HL-60 (cell line): ENCODE measurements at regions not wholly inside any gene's neighbourhood (a gene's known extent, or its start where the extent isn't known, plus 50 kb on each side); places are given as distances from the start of the nearest gene placed in this dataset.

Experiments
- DNase-seq, 2 experiments: peaks; one replicate each; pipeline ENCODE4 v3.0.0-alpha.2; 2010 to 2020; ENCODE audit warnings: low read depth in 1 of 2, low spot score in 1 of 2
- H3K27ac ChIP-seq: fragments of 250-450 bp; sonication (Bioruptor Pico); replicated peaks from 2 replicates; pipeline ENCODE4 v1.5.1; 2020; ENCODE audit warnings: mild to moderate bottlenecking, moderate library complexity
- H3K27me3 ChIP-seq: fragments of 250-450 bp; sonication (Bioruptor Pico); 2 replicates; pipeline ENCODE4 v1.5.1; 2021; ENCODE audit warnings: mild to moderate bottlenecking, moderate library complexity; ENCODE audit not compliant: insufficient read depth, poor library complexity, severe bottlenecking
- H3K4me3 ChIP-seq: replicated peaks from 2 replicates; pipeline ENCODE4 v1.5.1; 2011; ENCODE audit warnings: mild to moderate bottlenecking, control low read depth, low read length; ENCODE audit not compliant: insufficient read depth
- CTCF ChIP-seq: IDR thresholded peaks from one replicate; pipeline ENCODE4 v1.5.1; 2011; ENCODE audit warnings: low read length, control low read depth, inconsistent platforms; ENCODE audit not compliant: insufficient read depth
- GABPA ChIP-seq: IDR thresholded peaks from 2 replicates; pipeline ENCODE4 v1.6.1; 2012; ENCODE audit warnings: low read depth
- POLR2AphosphoS5 ChIP-seq: IDR thresholded peaks from 2 replicates; pipeline ENCODE4 v1.6.1; 2012; ENCODE audit warnings: low read depth
- SPI1 ChIP-seq: IDR thresholded peaks from 2 replicates; pipeline ENCODE4 v1.6.1; 2012; ENCODE audit warnings: low read depth, mild to moderate bottlenecking, borderline replicate concordance
- TF ChIP-seq, protein P1 (sequence below): IDR thresholded peaks from 2 replicates; pipeline ENCODE4 v1.6.1; 2012; ENCODE audit warnings: low read depth; ENCODE audit not compliant: insufficient replicate concordance

DNA sequence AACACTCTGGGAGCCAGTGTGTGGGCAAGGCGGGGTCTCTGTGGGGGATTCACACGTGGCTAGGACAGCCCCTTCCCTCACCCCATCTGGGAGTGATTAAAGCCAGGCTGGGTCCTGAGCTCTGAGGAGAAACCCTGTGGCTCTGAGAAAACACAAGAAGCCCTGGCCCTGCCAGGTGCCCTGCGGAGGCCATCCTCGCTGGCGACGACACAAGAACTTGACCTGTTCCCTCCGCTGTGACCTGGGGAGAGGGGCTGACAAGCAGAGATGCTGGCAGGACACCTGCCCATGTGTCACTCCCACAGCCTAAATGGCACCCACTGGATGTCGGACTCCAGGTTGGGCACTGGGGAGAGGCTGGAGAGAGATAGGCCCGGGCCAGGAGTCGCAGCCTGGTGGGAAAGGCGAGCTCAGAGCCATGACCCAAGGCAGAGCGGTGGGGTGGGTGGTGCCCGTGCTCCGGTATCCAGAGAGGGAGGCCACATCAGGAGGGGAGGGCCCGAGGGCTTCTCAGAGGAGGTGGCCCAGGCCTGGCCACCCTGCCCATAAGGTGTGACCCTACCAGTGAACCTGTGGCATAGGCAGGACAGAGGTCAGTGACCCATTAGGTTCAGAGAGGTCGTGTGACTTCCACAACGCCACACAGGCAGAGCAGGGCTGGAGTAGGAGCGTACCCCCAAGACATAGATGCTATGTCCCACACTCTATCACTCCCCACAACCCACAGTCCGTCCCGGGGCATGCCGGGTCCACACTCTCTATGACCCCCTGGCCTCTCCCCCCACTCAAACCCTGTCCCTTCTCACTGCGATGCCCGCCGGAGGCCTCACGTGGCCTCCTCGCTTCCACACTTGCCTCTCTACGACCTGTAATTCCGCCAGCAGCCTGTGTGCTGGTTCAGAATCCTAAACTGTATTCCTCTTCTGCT lies 59.4 kb upstream of the HPCAL1 start:
- DNase-seq: no peak
- Histone ChIP-seq H3K4me3 (no peak overlapping the region), H3K27me3 (no peaks in the 10 kb centered on the region), H3K27ac (no peak overlapping the region)
- TF ChIP-seq CTCF (no peak), SPI1 (no peak), GABPA (no peak), POLR2AphosphoS5 (no peak)
- TF ChIP-seq, protein P1, sequence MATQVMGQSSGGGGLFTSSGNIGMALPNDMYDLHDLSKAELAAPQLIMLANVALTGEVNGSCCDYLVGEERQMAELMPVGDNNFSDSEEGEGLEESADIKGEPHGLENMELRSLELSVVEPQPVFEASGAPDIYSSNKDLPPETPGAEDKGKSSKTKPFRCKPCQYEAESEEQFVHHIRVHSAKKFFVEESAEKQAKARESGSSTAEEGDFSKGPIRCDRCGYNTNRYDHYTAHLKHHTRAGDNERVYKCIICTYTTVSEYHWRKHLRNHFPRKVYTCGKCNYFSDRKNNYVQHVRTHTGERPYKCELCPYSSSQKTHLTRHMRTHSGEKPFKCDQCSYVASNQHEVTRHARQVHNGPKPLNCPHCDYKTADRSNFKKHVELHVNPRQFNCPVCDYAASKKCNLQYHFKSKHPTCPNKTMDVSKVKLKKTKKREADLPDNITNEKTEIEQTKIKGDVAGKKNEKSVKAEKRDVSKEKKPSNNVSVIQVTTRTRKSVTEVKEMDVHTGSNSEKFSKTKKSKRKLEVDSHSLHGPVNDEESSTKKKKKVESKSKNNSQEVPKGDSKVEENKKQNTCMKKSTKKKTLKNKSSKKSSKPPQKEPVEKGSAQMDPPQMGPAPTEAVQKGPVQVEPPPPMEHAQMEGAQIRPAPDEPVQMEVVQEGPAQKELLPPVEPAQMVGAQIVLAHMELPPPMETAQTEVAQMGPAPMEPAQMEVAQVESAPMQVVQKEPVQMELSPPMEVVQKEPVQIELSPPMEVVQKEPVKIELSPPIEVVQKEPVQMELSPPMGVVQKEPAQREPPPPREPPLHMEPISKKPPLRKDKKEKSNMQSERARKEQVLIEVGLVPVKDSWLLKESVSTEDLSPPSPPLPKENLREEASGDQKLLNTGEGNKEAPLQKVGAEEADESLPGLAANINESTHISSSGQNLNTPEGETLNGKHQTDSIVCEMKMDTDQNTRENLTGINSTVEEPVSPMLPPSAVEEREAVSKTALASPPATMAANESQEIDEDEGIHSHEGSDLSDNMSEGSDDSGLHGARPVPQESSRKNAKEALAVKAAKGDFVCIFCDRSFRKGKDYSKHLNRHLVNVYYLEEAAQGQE: no peak

GRCh38 chr2:10243926-10244270 lies 58.8 kb upstream of the HPCAL1 start:
- no peak for TF ChIP-seq SPI1
- no peak for TF ChIP-seq GABPA
- TF ChIP-seq, protein P1: no peak
- TF ChIP-seq CTCF: no peak
- no peak for TF ChIP-seq POLR2AphosphoS5
- no peak overlapping the region for H3K27ac ChIP-seq
- DNase-seq: no peak
- H3K4me3 ChIP-seq: no peak overlapping the region
- no peaks in the 10 kb centered on the region for H3K27me3 ChIP-seq

DNA sequence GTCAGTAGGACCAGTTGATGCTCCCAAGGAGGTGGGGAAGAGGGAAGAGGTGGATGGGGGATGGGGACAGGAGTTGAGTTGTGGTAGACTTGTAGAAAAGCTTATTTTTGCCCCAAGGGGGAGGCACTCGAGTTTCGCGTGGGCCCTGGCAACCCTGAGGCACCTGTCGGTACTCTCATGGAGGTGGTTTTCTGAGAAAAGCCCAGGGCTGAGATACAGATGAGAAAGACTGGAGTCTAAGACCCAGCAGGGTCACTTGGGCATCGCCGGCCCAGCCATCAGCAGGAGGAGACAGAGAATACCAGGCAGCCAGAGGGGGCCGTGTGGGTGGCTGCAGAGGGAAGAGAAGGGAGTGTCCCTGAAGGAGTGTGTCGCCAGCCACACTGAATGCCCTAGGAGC lies 57.7 kb upstream of the HPCAL1 start:
- TF ChIP-seq SPI1: no peak
- TF ChIP-seq CTCF: no peak
- TF ChIP-seq POLR2AphosphoS5: no peak
- no peak for TF ChIP-seq GABPA
- no peak for DNase-seq

More for the DNA sequence above, 57.7 kb upstream of the HPCAL1 start:
- H3K4me3 ChIP-seq: no peak overlapping the region
- H3K27ac ChIP-seq: no peak overlapping the region
- H3K27me3 ChIP-seq: no peaks in the 10 kb centered on the region
